HUES48 (cell line): ENCODE measurements at regions not wholly inside any gene's neighbourhood (a gene's known extent, or its start where the extent isn't known, plus 50 kb on each side); places are given as distances from the start of the nearest gene placed in this dataset.
"Not testable (repeated sequence)": the region's sequence is repeated elsewhere in the genome, so short reads cannot be mapped to it uniquely, and the experiment has no call there.

Experiments
- H3K27ac ChIP-seq: one replicate; pipeline ENCODE4 v1.7.0; 2013; ENCODE audit warnings: low read depth, low read length, inconsistent platforms
- H3K27me3 ChIP-seq: 2 replicates; pipeline ENCODE4 v1.6.1; 2013; ENCODE audit warnings: mild to moderate bottlenecking, low read length; ENCODE audit not compliant: control insufficient read depth, insufficient read depth
- H3K36me3 ChIP-seq: 2 replicates; pipeline ENCODE4 v1.6.1; 2013; ENCODE audit warnings: low read length; ENCODE audit not compliant: control insufficient read depth, insufficient read depth
- H3K4me1 ChIP-seq: 2 replicates; pipeline ENCODE4 v1.6.1; 2013; ENCODE audit warnings: mild to moderate bottlenecking, low read length; ENCODE audit not compliant: control insufficient read depth, insufficient read depth
- H3K4me3 ChIP-seq: 2 replicates; pipeline ENCODE4 v1.5.1; 2013; ENCODE audit warnings: mild to moderate bottlenecking, low read depth, low read length
- H3K9ac ChIP-seq: 2 replicates; pipeline ENCODE4 v1.6.1; 2013; ENCODE audit warnings: mild to moderate bottlenecking, low read depth, low read length, moderate library complexity
- H3K9me3 ChIP-seq: 2 replicates; pipeline ENCODE4 v1.6.1; 2013; ENCODE audit warnings: low read length; ENCODE audit not compliant: control insufficient read depth, insufficient read depth

GRCh38 chr6:6941201-6941600 lies 166.6 kb upstream of the RREB1 start:
- H3K4me3 ChIP-seq = no peak overlapping the region
- no peak overlapping the region for H3K27ac ChIP-seq
- 0 out of 2 replicates have a peak, but pooled peaks cover 1% of the 10 kb centered on the region for H3K4me1 ChIP-seq
- H3K9me3 ChIP-seq = no peaks in the 10 kb centered on the region
- H3K27me3 ChIP-seq = no peaks in the 10 kb centered on the region
- H3K9ac ChIP-seq = no peak overlapping the region
- H3K36me3 ChIP-seq = no peaks in the 10 kb centered on the region

- peaks cover 9% of the 10 kb centered on the region for H3K4me1 ChIP-seq
- H3K9me3 ChIP-seq = no peaks in the 10 kb centered on the region
- no peaks in the 10 kb centered on the region for H3K27me3 ChIP-seq
- no peak overlapping the region for H3K9ac ChIP-seq
- no peak overlapping the region for H3K27ac ChIP-seq
- no peaks in the 10 kb centered on the region for H3K36me3 ChIP-seq
- no peak overlapping the region for H3K4me3 ChIP-seq
Measured at GRCh38 chr6:6942091-6942490, 165.7 kb upstream of the RREB1 start.

- Histone ChIP-seq H3K27ac (no peak overlapping the region), H3K4me3 (no peak overlapping the region), H3K4me1 (peaks cover 9% of the 10 kb centered on the region), H3K27me3 (no peaks in the 10 kb centered on the region), H3K36me3 (no peaks in the 10 kb centered on the region), H3K9ac (no peak overlapping the region), H3K9me3 (no peaks in the 10 kb centered on the region)
Measured at GRCh38 chr6:6942831-6943230, 164.9 kb upstream of the RREB1 start.

- Histone ChIP-seq H3K9me3 (no peaks in the 10 kb centered on the region), H3K27me3 (no peaks in the 10 kb centered on the region), H3K36me3 (no peaks in the 10 kb centered on the region), H3K27ac (no peak overlapping the region), H3K9ac (no peak overlapping the region), H3K4me3 (no peak overlapping the region), H3K4me1 (peaks cover 9% of the 10 kb centered on the region)
Measured at GRCh38 chr6:6943421-6943820, 164.3 kb upstream of the RREB1 start.

GRCh38 chr6:6946206-6947155 lies 161.3 kb upstream of the RREB1 start:
- H3K36me3 ChIP-seq = no peaks in the 10 kb centered on the region
- peaks cover 9% of the 10 kb centered on the region for H3K4me1 ChIP-seq
- H3K9ac ChIP-seq = no peak overlapping the region
- H3K9me3 ChIP-seq = 0 out of 2 replicates have a peak, but pooled peaks cover 8% of the 10 kb centered on the region
- no peak overlapping the region for H3K27ac ChIP-seq
- H3K27me3 ChIP-seq = no peaks in the 10 kb centered on the region
- H3K4me3 ChIP-seq = no peak overlapping the region

DNA sequence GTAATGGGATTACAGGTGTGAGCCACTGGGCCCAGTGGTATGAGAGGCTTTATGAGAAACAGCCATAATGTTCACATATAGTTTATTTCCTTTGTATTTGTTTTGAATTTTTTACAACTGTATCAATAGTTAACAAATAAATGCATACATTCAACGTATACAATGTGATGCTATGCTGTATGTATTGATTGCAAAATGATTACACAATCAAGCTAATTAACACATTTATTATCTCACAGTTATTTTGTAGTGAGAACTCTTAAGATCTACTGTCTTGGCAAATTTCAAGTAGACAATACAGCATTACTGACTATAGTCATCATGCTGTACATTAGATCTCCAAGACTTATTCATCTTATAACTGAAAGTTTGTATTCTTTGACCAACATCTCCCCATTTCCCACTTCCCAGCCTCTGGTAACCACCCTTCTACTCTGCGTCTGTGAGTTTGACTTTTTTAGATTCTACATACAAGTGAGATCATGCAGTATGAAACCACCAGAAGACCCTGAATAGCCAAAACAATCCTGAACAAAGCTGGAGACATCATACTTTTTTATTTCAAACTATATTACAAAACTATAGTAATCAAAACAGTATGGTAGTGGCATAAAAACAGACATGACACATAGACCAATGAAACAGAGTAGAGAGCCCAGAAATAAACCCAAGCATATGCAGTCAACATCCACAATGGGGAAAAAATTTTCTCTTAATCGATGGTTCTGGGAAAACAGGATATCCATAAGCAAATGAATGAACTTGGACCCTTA lies 157.2 kb upstream of the RREB1 start:
- H3K27me3 ChIP-seq = no peaks in the 10 kb centered on the region
- peaks cover 9% of the 10 kb centered on the region for H3K4me1 ChIP-seq
- H3K27ac ChIP-seq = no peak overlapping the region
- H3K9me3 ChIP-seq = peaks cover 13% of the 10 kb centered on the region; the same call in 1 of the 2 replicates
- no peaks in the 10 kb centered on the region for H3K36me3 ChIP-seq
- H3K9ac ChIP-seq = no peak overlapping the region
- no peak overlapping the region for H3K4me3 ChIP-seq

- H3K4me3 ChIP-seq = no peak overlapping the region
- peaks cover 6% of the 10 kb centered on the region for H3K4me1 ChIP-seq
- H3K27me3 ChIP-seq = no peaks in the 10 kb centered on the region
- H3K27ac ChIP-seq = no peak overlapping the region
- peaks cover 13% of the 10 kb centered on the region; the same call in 1 of the 2 replicates for H3K9me3 ChIP-seq
- no peaks in the 10 kb centered on the region for H3K36me3 ChIP-seq
- H3K9ac ChIP-seq = no peak overlapping the region
Measured at GRCh38 chr6:6951355-6951754, 156.4 kb upstream of the RREB1 start.

DNA sequence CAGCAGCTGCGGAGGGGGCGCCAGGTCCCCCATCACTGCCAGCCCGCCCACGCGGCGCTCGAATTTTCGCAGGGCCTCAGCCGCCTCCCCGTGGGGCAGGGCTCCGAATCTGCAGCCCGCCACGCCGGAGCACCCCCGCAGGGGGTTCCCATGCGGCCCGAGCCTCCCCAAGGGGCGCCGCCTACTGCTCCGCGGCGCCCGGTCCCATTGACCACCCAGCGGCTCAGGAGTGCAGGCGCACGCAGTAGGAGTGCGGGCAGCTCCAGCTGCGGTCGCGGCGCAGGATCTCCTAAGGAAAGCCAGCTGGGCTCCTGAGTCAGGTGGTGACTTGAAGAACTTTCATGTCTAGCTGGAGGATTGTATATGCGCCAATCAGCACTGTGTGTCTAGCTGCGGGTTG lies 155.3 kb upstream of the RREB1 start:
- no peak overlapping the region for H3K4me3 ChIP-seq
- H3K36me3 ChIP-seq = no peaks in the 10 kb centered on the region
- H3K9me3 ChIP-seq = peaks cover 13% of the 10 kb centered on the region; the same call in 1 of the 2 replicates
- no peaks in the 10 kb centered on the region for H3K4me1 ChIP-seq
- no peak overlapping the region for H3K9ac ChIP-seq
- H3K27me3 ChIP-seq = no peaks in the 10 kb centered on the region
- H3K27ac ChIP-seq = no peak overlapping the region

DNA sequence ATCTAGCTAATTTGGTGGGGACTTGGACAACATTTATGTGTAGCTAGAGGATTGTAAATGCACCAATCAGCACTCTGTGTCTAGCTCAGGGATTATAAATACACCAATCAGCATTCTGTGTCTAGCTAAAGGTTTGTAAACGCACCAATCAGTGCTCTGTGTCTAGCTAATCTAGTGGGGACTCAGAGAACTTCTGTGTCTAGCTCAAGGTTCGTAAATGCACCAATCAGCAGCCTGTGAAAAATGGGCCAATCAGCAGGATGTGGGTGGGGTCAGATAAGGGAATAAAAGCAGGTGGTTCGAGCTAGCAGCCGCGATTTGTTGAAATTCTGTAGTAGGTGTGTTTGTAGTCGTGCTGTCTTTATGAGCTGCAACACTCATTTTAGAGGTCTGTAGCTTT lies 154.8 kb upstream of the RREB1 start:
- H3K27me3 ChIP-seq, H3K9ac ChIP-seq, H3K4me3 ChIP-seq, H3K36me3 ChIP-seq, H3K4me1 ChIP-seq, H3K27ac ChIP-seq: not testable (repeated sequence)
- H3K9me3 ChIP-seq = peaks cover 13% of the 10 kb centered on the region; the same call in 1 of the 2 replicates

- Histone ChIP-seq H3K4me3 (no peak overlapping the region), H3K27ac (no peak overlapping the region), H3K9ac (no peak overlapping the region), H3K4me1 (no peaks in the 10 kb centered on the region), H3K36me3 (no peaks in the 10 kb centered on the region), H3K27me3 (no peaks in the 10 kb centered on the region), H3K9me3 (no peaks in the 10 kb centered on the region)
Measured at GRCh38 chr6:6960571-6961251, 147.1 kb upstream of the RREB1 start.
